SK-N-SH (cell line): ENCODE measurements at regions not wholly inside any gene's neighbourhood (a gene's known extent, or its start where the extent isn't known, plus 50 kb on each side); places are given as distances from the start of the nearest gene placed in this dataset.

Source experiments
- CHD2 ChIP-seq: fragments of 150-350 bp; IDR thresholded peaks from 2 replicates; pipeline ENCODE4 v1.6.1; 2018; ENCODE audit warnings: low read length; ENCODE audit not compliant: partially characterized antibody
- ELF1 ChIP-seq: IDR thresholded peaks from 2 replicates; pipeline ENCODE4 v1.4.0; 2012
- EZH2phosphoT487 ChIP-seq: fragments of 200-600 bp; sonication (generic); IDR thresholded peaks from 2 replicates; pipeline ENCODE4 v1.6.1; 2017; ENCODE audit warnings: low read depth, mixed run types, mild to moderate bottlenecking, antibody characterized with exemption, moderate library complexity, borderline replicate concordance
- FOXJ3 ChIP-seq: sonication (generic); formaldehyde crosslinking; IDR thresholded peaks from 2 replicates; pipeline ENCODE4 v1.5.1; 2020; ENCODE audit warnings: mild to moderate bottlenecking, missing genetic modification reagents
- FOXM1 ChIP-seq: IDR thresholded peaks from 2 replicates; pipeline ENCODE4 v1.4.0; 2012; ENCODE audit warnings: low read depth, mild to moderate bottlenecking
- GABPA ChIP-seq: IDR thresholded peaks from 2 replicates; pipeline ENCODE4 v1.4.0; 2012; ENCODE audit warnings: low read depth, mild to moderate bottlenecking
- JUND ChIP-seq: IDR thresholded peaks from 2 replicates; pipeline ENCODE4 v1.4.0; 2012
- POLR2AphosphoS5 ChIP-seq: IDR thresholded peaks from 2 replicates; pipeline ENCODE4 v1.6.1; 2012; ENCODE audit warnings: low read depth, low read length
- TAF1 ChIP-seq: IDR thresholded peaks from 2 replicates; pipeline ENCODE4 v1.6.1; 2012; ENCODE audit warnings: low read depth, mild to moderate bottlenecking, low read length, moderate library complexity, borderline replicate concordance
- TF ChIP-seq, protein P1 (sequence below): fragments of 200-600 bp; sonication (generic); IDR thresholded peaks from 2 replicates; pipeline ENCODE4 v1.6.1; 2017; ENCODE audit warnings: antibody characterized with exemption, mild to moderate bottlenecking, moderate library complexity
- TF ChIP-seq, protein P2 (sequence below): fragments of 150-350 bp; IDR thresholded peaks from 2 replicates; pipeline ENCODE4 v1.6.1; 2017; ENCODE audit warnings: antibody characterized with exemption, low read length, low read depth, borderline replicate concordance

GRCh38 chr5:85929713-85930112 is 688.0 kb upstream of the COX7C start:
- TF ChIP-seq ELF1 = no peak
- no peak for TF ChIP-seq FOXM1
- TF ChIP-seq, protein P1, sequence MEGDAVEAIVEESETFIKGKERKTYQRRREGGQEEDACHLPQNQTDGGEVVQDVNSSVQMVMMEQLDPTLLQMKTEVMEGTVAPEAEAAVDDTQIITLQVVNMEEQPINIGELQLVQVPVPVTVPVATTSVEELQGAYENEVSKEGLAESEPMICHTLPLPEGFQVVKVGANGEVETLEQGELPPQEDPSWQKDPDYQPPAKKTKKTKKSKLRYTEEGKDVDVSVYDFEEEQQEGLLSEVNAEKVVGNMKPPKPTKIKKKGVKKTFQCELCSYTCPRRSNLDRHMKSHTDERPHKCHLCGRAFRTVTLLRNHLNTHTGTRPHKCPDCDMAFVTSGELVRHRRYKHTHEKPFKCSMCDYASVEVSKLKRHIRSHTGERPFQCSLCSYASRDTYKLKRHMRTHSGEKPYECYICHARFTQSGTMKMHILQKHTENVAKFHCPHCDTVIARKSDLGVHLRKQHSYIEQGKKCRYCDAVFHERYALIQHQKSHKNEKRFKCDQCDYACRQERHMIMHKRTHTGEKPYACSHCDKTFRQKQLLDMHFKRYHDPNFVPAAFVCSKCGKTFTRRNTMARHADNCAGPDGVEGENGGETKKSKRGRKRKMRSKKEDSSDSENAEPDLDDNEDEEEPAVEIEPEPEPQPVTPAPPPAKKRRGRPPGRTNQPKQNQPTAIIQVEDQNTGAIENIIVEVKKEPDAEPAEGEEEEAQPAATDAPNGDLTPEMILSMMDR = no peak
- no peak for TF ChIP-seq POLR2AphosphoS5
- TF ChIP-seq, protein P2, sequence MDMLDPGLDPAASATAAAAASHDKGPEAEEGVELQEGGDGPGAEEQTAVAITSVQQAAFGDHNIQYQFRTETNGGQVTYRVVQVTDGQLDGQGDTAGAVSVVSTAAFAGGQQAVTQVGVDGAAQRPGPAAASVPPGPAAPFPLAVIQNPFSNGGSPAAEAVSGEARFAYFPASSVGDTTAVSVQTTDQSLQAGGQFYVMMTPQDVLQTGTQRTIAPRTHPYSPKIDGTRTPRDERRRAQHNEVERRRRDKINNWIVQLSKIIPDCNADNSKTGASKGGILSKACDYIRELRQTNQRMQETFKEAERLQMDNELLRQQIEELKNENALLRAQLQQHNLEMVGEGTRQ = no peak
- TF ChIP-seq JUND = no peak
- no peak for TF ChIP-seq CHD2
- TF ChIP-seq FOXJ3 (CRISPR knock-in tag) = no peak
- no peak for TF ChIP-seq TAF1
- no peak for TF ChIP-seq EZH2phosphoT487
- no peak for TF ChIP-seq GABPA
